AML-193 (cell line): ENCODE measurements at regions not wholly inside any gene's neighbourhood (a gene's known extent, or its start where the extent isn't known, plus 50 kb on each side); places are given as distances from the start of the nearest gene placed in this dataset.
A peak's percentile ranks its signal among the peaks of the same experiment; 100 is the strongest.

Experiments used
- DNase-seq, 2 experiments: peaks; one replicate each; lab custom pipeline; 2025; lab: John Stamatoyannopoulos, UW

GRCh38 chr10:63708421-63708820 lies 187.2 kb downstream of the REEP3 start:
- no peak for DNase-seq

GRCh38 chr10:63710703-63711102 lies 189.5 kb downstream of the REEP3 start:
- no peak for DNase-seq

DNA sequence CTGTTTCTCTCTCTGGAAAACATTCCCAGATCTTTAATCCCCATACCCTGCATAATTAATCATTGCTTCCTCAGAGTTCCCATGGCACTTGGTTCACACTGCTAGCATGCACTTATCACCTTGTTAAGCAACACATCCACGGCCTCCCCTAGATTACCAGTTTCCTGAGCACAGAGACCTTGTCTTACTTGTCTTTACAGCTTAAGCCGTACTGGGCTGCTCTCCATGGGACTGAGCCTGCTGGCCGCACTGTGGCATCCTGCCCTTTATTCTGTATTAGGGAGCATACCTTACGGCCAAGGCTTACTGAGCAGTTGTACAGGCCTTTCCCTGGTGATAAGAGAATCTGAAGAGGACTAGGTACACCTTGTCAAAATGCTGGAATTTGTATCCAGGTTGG lies 190.2 kb downstream of the REEP3 start:
- DNase-seq, result no peak

GRCh38 chr10:63711867-63712716 lies 190.9 kb downstream of the REEP3 start:
- no peak for DNase-seq

DNA sequence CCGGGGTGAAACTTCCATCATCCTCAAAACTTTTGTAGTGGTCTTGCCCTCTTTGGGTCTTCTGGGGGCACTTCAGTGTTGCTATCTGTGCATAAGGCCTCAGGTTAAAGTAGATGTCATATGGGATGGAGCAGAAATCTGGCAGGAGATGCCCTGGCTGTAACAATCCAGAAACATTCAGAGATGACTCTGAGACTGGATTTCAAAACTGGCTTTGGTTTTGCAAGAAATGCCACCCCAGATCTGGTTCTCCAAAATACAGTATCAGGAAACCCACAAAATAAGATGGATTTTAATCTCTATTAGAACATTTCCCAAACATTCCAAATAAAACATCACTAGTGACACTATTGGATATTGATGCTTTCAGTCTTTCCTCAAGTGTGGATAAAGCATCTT lies 191.5 kb downstream of the REEP3 start:
- DNase-seq, result peak in 1 of 2 experiments; percentile 15

DNA sequence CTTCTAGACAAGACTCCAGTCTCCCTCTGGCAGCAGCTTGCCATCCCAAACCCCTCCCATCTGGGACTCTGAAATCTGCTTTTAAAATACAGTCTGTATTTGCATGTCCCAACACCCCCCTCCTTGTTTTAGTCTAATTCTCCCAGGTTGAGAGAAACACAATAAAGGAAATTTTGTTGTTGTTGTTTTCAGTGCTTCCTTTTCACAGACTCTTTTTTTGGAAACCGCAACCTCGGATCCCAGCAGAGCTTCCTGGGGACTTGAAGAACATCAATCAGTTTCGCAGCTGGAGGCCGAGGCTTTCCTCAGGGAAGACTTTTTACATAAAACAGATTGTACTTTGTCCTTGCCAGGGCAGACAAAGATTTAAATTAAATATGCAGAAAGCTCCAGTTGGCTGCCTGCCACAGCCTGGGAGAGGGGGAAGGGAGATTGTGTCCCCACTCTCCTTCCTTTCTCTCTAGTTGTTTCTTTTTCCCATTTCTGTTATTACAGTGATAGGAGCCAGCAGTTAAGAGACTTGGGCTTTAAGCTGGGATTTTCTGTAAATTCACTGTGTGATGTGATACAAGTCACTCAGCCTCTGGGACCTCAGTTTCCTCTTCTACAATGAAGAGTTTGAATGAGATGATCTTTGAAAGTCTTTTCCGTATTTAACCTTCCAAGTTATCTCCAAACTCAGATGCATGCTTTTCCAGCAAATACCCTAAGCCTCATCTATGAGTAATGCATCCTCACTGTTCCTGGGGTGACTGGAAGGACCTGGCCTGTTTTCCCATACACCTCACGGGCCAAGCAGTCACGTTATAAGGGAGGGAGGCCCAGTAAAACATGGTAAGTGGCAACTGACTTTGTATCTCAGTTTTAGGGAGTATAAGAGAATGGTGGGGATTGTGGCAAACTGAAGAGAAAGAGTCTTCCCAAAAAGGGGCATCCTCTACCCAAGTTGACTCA lies 192.3 kb downstream of the REEP3 start:
- DNase-seq, result no peak

GRCh38 chr10:63716016-63716580 lies 194.9 kb downstream of the REEP3 start:
- no peak for DNase-seq

DNA sequence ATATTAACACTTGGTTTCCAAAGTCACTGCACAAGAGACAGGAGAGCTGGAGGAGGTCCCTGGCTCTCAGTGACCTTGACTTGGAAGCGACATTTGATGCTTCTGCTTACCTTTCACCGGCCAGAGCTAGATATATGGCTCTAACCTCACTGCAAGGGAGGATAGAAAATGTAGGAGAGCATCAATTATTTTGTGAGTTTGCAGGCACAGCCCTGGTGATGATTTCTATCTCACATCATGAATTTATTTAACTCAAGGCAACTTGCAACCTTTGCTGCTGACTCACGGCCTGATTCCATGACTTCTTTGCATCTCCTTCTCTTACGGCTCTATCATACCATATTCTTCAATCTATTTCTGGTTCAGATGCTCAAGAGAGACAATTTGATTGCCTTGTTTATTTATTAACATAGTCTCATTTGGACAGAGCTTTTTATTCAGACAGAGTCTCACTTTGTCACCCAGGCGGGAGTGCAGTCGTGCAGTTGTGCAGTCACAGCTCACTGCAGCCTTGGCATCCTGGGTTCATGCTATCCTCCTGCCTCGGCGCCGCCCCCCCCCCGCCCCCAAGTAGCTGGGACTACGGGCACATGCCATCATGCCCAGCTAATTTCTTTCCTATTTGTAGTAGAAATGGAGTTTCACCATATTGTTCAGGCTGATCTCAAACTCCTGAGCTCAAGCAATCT lies 196.0 kb downstream of the REEP3 start:
- DNase-seq, result no peak

DNA sequence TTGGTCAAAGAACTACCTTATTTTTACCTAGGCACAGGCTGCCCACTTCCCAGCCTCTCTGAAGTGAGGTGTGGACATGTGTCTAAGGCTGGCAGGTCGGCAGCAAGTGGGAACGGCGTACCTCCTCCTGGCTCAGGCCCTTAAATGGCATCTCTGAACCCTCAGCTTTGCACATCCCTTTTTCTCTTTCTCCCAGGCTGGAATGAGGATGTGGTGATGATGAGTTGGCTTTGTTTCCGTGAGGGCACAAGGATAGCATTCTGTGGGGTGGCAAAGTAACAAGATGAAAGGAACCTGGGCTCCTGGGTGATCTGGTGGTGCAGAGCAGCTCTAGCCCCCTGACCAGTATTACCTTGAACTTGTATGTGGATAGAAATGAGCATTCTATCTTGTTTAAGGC lies 196.8 kb downstream of the REEP3 start:
- no peak for DNase-seq

GRCh38 chr10:63718421-63718820 lies 197.2 kb downstream of the REEP3 start:
- DNase-seq, result no peak

DNA sequence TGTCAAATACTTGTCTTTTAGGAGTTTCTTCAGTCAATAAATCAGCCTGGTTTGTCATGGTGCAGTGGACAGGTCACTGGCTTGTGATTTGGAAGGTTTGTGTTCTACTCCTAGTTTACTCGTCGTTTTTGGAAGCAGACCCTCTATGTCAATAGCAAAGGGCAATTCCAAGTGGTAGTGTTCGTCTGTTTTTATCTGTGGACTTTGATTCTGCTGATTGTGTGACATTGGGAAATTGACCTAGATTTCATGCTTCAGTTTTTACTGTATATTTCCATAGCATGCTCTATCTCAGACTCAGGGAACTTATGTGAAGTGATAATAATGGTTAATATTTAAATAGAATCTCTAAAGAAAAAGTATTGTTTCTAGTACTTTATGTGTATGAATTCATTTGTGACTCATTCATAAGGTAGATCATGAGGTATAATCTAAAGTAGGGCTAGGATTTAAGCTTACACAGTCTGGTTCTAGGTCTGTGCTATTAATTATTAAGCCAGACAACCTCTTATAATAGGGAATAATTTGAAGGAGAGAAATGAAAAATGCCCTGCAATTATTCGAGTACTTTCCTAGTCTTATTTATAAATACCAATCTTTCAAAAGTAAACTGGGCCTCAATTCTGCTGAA lies 198.1 kb downstream of the REEP3 start:
- no peak for DNase-seq

DNA sequence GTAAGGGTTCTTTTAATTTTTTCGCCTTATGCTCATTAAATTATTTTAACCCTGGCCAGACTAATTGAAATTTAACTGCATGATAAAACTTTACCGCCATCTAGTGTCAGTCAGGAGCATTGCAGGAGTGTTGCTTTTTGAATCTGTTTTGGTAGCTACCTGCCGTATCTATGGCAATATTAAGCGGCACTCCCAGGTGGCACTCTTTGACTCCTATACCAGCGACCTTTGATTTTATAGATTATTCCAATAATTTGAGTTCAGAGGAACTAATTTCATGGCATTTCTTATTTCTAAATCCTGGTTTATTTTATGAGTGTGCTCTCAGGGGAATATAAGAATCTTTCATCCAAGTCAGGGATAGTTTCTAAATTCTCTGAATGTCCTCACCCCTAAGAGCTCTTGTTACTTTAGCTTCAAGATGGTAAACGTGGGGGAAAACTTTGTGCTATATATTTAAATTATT lies 198.9 kb downstream of the REEP3 start:
- DNase-seq, result peak; percentile 40 to 57

- no peak for DNase-seq
These were observed 199.5 kb downstream of the REEP3 start for GRCh38 chr10:63720676-63721075.

DNA sequence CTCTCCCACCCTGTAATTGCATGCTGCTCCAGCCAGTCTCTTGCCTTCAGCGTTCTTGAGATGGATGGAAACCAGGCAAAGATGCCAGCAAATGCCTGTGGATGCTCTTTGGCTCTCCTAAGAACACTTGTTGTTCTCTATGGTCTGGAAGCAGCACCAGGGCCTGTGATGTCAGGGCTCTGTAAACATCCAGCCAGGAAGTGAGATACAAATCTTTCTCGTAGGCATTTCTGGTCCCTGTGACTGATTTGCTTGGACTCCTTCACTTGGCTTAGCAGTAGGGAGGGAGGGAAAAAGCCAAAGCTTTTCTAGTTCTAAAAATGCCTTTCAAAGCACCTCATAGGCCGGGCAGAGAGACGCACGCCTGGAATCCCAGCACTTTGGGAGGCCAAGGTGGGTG lies 201.3 kb downstream of the REEP3 start:
- DNase-seq, result no peak

GRCh38 chr10:63723320-63723719 lies 202.1 kb downstream of the REEP3 start:
- DNase-seq, result no peak

GRCh38 chr10:63723741-63724140 lies 202.5 kb downstream of the REEP3 start:
- no peak for DNase-seq

DNA sequence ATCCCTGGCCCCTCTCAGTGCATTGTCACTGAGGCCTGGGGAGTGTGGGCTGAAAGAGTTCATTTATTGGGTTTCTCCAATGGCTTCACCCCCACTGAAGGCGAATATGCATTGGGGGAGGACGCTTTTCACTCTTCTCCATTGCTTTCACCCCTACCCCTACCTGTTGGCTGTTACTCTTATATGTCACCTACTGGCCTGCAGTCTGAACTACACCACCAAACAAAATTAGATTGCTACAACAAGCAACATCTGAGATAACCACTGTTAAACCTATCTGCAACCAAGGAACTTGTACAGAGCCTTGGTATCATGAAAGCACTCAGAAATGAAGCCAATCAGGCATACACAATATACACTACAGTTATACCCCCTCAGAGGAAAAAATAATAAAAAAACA lies 203.7 kb downstream of the REEP3 start:
- no peak for DNase-seq

GRCh38 chr10:63726867-63727266 lies 205.7 kb downstream of the REEP3 start:
- no peak for DNase-seq

DNA sequence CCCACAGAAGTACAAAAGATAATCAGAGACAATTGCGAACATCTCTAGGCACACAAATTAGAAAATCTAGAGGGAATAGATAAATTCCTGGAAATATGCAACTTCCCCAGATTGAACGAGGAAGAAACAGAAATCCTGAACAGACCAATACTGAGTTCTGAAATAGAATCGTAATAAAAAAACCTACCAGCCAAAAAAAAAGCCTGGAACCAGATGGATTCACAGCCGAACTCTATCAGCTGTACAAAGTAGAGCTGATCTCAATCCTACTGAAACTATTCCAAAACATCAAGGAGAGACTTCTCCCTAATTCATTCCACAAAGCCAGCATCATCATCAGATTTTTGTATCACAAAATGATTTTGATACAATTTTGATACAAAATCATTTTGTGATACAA lies 206.4 kb downstream of the REEP3 start:
- DNase-seq, result no peak

DNA sequence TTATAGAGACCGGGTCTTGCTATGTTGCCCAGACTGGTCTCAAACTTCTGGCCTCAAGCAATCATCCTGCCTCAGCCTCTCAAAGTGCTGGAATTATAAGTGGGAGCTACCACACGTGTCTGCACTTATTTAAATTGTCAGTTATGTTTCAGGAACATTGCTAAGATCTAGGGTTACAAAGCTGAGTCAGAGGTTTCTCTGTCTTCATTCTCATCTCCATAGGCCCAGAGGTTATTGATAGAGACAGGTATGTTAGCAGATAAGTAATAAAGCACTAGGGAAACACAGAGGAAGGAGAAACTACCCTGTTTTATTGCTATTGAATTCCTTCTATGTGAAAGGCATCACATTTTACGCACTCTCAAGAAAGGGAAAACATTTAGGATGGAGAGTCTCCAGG lies 214.1 kb downstream of the REEP3 start:
- no peak for DNase-seq

DNA sequence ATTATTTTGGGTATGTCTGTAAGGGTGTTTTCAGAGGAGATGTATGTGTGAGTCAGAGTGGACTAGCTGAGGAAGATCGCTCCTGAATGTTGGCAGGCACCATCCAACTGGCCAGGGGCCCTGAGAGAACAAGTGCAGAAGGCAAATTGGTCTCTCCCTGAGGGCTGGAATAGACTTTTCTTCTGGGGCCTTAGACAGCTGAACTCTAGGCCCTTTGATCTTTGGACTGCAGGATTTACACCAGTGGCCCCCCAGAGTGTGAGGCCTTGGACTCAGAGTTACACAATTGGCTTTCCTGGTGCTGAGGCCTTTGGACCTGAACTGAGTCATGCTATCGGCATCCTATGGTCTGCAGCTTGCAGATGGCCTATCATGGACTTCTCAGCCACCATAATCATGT lies 217.2 kb downstream of the REEP3 start:
- DNase-seq, result no peak
